Tongue (tissue), 1 donor: ENCODE measurements at regions not wholly inside any gene's neighbourhood (a gene's known extent, or its start where the extent isn't known, plus 50 kb on each side); places are given as distances from the start of the nearest gene placed in this dataset.

Experiments
- DNase-seq: peaks from one replicate; pipeline ENCODE4 v3.0.0-alpha.2; 2015

DNA sequence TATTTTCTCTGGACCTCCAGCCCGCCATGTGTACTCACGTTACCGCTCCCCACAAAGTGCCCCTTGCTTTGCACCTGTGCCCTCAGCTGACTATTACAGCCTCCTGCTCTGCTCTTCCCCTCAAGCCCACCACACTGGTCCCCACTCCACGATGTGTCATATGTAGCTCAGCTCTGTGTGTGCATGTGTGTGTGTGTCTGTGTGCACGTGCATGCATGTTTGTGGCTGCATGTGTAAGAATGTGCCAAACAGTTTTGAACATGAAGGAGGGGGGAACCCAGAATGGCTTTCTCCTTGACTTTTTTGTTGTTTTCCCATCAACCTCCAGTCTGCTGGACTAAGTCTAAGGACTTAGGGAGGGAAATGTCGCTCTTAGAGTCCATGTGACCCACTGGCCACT is 54.8 kb upstream of the BTRC start:
- no peak for DNase-seq

DNA sequence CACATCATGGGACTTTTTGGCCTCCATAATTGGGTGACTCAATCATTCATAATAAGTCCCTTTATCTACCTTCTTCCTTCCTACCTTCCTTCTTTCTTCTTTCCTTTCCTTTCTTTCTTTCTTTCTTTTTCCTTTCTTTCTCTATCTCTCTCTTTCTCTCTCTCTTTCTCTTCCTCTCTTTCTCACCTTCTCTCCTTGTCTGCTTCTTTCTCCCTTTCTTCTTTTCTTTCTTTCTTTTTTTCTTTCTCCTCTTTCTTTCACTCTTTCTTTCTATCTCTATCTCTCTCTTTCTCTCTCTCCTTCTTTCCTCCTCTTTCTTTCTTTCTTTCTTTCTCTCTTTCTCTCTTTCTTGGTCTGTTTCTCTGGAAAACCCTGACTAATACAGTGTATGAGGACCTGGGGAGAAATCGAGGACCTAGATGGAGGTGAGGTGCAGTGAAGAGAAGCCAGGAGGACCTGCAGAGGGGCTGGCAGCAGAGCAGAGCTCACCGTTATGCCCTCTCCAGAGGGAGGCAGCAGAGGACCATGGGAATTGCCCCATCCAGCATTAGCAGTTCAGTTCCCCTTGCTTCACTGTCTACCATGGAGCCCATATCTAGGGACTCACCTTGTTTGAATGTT is 52.7 kb upstream of the BTRC start:
- no peak for DNase-seq

- no peak for DNase-seq
These were observed 50.8 kb upstream of the BTRC start for GRCh38 chr10:101303087-101303703.
